ENCODE measurements at regions not wholly inside any gene's neighbourhood (a gene's known extent, or its start where the extent isn't known, plus 50 kb on each side); places are given as distances from the start of the nearest gene placed in this dataset.

- no peaks in the 10 kb centered on the region for H3F3A ChIP-seq (ENCODE audit: control insufficient read depth, insufficient read depth)
- H3K79me2 ChIP-seq (ENCODE audit: control insufficient read depth, low read length) = no peaks in the 10 kb centered on the region
- H3K36me3 ChIP-seq (ENCODE audit: control insufficient read depth, low read length) = no peaks in the 10 kb centered on the region
- H3K9me3 ChIP-seq (ENCODE audit: control insufficient read depth, insufficient read depth, low read length) = no peaks in the 10 kb centered on the region
- H4K20me1 ChIP-seq (ENCODE audit: control insufficient read depth, insufficient read depth, low read depth, low read length) = no peaks in the 10 kb centered on the region
- H3K9me2 ChIP-seq (replicated peaks; ENCODE audit: control insufficient read depth, low read length) = no peaks in the 10 kb centered on the region
- TF ChIP-seq EZH2phosphoT487 (IDR thresholded peaks at IDR 0.05; ENCODE audit: borderline replicate concordance, low read length) = no peak
- TF ChIP-seq, protein P1, sequence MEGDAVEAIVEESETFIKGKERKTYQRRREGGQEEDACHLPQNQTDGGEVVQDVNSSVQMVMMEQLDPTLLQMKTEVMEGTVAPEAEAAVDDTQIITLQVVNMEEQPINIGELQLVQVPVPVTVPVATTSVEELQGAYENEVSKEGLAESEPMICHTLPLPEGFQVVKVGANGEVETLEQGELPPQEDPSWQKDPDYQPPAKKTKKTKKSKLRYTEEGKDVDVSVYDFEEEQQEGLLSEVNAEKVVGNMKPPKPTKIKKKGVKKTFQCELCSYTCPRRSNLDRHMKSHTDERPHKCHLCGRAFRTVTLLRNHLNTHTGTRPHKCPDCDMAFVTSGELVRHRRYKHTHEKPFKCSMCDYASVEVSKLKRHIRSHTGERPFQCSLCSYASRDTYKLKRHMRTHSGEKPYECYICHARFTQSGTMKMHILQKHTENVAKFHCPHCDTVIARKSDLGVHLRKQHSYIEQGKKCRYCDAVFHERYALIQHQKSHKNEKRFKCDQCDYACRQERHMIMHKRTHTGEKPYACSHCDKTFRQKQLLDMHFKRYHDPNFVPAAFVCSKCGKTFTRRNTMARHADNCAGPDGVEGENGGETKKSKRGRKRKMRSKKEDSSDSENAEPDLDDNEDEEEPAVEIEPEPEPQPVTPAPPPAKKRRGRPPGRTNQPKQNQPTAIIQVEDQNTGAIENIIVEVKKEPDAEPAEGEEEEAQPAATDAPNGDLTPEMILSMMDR (IDR thresholded peaks at IDR 0.05; ENCODE audit: low read depth, low read length, poor library complexity, severe bottlenecking) = no peak
- H3K4me2 ChIP-seq (ENCODE audit: low read length) = no peak overlapping the region
- no peak overlapping the region for H3K27ac ChIP-seq (ENCODE audit: low read depth, low read length)
- H3K4me1 ChIP-seq (ENCODE audit: control insufficient read depth, low read length) = 0 out of 2 replicates have a peak, but pooled peaks cover 4% of the 10 kb centered on the region
- no peaks in the 10 kb centered on the region for H3K27me3 ChIP-seq (ENCODE audit: control insufficient read depth, low read length)
- H3K4me3 ChIP-seq (ENCODE audit: low read length) = no peak overlapping the region
Observed at GRCh38 chr6:25167961-25168360, 111.2 kb upstream of the CARMIL1 start.

DNA sequence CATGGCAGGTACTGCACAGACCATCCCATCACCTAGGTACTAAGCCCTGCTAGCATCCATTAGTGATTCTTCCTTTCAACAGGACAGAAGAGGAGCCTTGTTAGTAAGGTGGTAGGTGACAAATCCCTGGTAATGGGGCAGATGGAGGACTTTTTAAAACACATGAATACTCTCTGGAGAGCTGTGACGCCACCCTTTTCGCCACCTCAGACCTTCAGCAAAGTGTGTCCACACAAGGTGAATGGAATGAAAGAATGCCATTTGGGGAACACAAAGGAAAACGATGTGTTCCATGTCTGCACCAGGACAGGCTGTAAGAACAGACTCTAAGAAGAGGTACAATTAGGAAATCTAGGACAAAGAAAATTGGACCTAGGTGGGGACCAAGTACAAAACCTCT is 110.5 kb upstream of the CARMIL1 start:
- Histone ChIP-seq H3K36me3 (ENCODE audit: control insufficient read depth, low read length) (no peaks in the 10 kb centered on the region), H3K9me3 (ENCODE audit: control insufficient read depth, insufficient read depth, low read length) (no peaks in the 10 kb centered on the region), H3F3A (ENCODE audit: control insufficient read depth, insufficient read depth) (no peaks in the 10 kb centered on the region), H3K4me3 (ENCODE audit: low read length) (no peak overlapping the region), H3K27ac (ENCODE audit: low read depth, low read length) (no peak overlapping the region), H3K9me2 (replicated peaks; ENCODE audit: control insufficient read depth, low read length) (no peaks in the 10 kb centered on the region), H3K27me3 (ENCODE audit: control insufficient read depth, low read length) (no peaks in the 10 kb centered on the region), H3K4me2 (ENCODE audit: low read length) (no peak overlapping the region), H3K4me1 (ENCODE audit: control insufficient read depth, low read length) (0 out of 2 replicates have a peak, but pooled peaks cover 4% of the 10 kb centered on the region), H4K20me1 (ENCODE audit: control insufficient read depth, insufficient read depth, low read depth, low read length) (no peaks in the 10 kb centered on the region), H3K79me2 (ENCODE audit: control insufficient read depth, low read length) (no peaks in the 10 kb centered on the region)
- TF ChIP-seq EZH2phosphoT487 (IDR thresholded peaks at IDR 0.05; ENCODE audit: borderline replicate concordance, low read length) = no peak
- TF ChIP-seq, protein P1 (IDR thresholded peaks at IDR 0.05; ENCODE audit: low read depth, low read length, poor library complexity, severe bottlenecking) = no peak

DNA sequence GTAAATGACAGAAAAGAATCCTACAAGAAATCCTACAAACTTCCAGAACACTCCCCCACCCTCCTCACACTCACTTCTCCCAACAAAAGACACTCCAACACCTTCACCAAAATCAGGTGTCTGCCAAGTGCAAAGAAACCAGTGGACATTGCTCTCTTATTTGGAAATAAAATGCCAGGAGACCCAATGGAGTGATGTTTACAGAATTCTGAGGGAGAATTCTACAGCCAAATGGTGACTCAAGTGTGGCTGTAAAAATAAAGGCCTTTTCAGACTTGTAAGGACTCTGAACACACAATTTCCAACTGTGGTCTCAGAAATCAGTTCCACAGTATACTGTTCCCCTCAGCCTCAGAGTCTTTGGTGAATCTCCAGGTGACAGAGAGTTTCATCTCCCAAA is 109.6 kb upstream of the CARMIL1 start:
- Histone ChIP-seq H3K9me2 (replicated peaks; ENCODE audit: control insufficient read depth, low read length) (no peaks in the 10 kb centered on the region), H3K4me2 (ENCODE audit: low read length) (no peak overlapping the region), H3K9me3 (ENCODE audit: control insufficient read depth, insufficient read depth, low read length) (no peaks in the 10 kb centered on the region), H3K27ac (ENCODE audit: low read depth, low read length) (no peak overlapping the region), H3K4me3 (ENCODE audit: low read length) (no peak overlapping the region), H3K36me3 (ENCODE audit: control insufficient read depth, low read length) (no peaks in the 10 kb centered on the region), H3K4me1 (ENCODE audit: control insufficient read depth, low read length) (0 out of 2 replicates have a peak, but pooled peaks cover 4% of the 10 kb centered on the region), H3K79me2 (ENCODE audit: control insufficient read depth, low read length) (no peaks in the 10 kb centered on the region), H4K20me1 (ENCODE audit: control insufficient read depth, insufficient read depth, low read depth, low read length) (no peaks in the 10 kb centered on the region), H3K27me3 (ENCODE audit: control insufficient read depth, low read length) (no peaks in the 10 kb centered on the region), H3F3A (ENCODE audit: control insufficient read depth, insufficient read depth) (no peaks in the 10 kb centered on the region)
- TF ChIP-seq EZH2phosphoT487 (IDR thresholded peaks at IDR 0.05; ENCODE audit: borderline replicate concordance, low read length) = no peak
- TF ChIP-seq, protein P1 (IDR thresholded peaks at IDR 0.05; ENCODE audit: low read depth, low read length, poor library complexity, severe bottlenecking) = no peak

Data from DOHH2 (cell line).